ENCODE measurements at regions not wholly inside any gene's neighbourhood (a gene's known extent, or its start where the extent isn't known, plus 50 kb on each side); places are given as distances from the start of the nearest gene placed in this dataset.

- DNase-seq (ENCODE audit: low read depth, low spot score): no peak
Observed at GRCh38 chr5:97543166-97543565, 360.1 kb upstream of the RIOK2 start.

GRCh38 chr5:97544240-97544639 is 361.2 kb upstream of the RIOK2 start:
- DNase-seq (ENCODE audit: low read depth, low spot score): no peak

- no peak for DNase-seq (ENCODE audit: low read depth, low spot score)
Observed at GRCh38 chr5:97544678-97545077, 361.6 kb upstream of the RIOK2 start.

- DNase-seq (ENCODE audit: low read depth, low spot score): no peak
Observed at GRCh38 chr5:97545446-97545845, 362.4 kb upstream of the RIOK2 start.

GRCh38 chr5:97545886-97546535 is 363.0 kb upstream of the RIOK2 start:
- DNase-seq (ENCODE audit: low read depth, low spot score): peak; percentile 26

- DNase-seq (ENCODE audit: low read depth, low spot score): no peak
Observed at GRCh38 chr5:97547430-97547829, 364.4 kb upstream of the RIOK2 start.

- peak; percentile 35 for DNase-seq (ENCODE audit: low read depth, low spot score)
Observed at GRCh38 chr5:97547999-97548738, 365.1 kb upstream of the RIOK2 start.

- no peak for DNase-seq (ENCODE audit: low read depth, low spot score)
Observed at GRCh38 chr5:97548739-97549080, 365.7 kb upstream of the RIOK2 start.

- DNase-seq (ENCODE audit: low read depth, low spot score): no peak
Observed at GRCh38 chr5:97549496-97549895, 366.4 kb upstream of the RIOK2 start.

- DNase-seq (ENCODE audit: low read depth, low spot score): peak; percentile 5
Observed at GRCh38 chr5:97550164-97550563, 367.1 kb upstream of the RIOK2 start.

GRCh38 chr5:97550818-97551217 is 367.8 kb upstream of the RIOK2 start:
- DNase-seq (ENCODE audit: low read depth, low spot score): no peak

GRCh38 chr5:97553604-97554452 is 370.8 kb upstream of the RIOK2 start:
- no peak for DNase-seq (ENCODE audit: low read depth, low spot score)

GRCh38 chr5:97554977-97555643 is 372.1 kb upstream of the RIOK2 start:
- no peak for DNase-seq (ENCODE audit: low read depth, low spot score)

GRCh38 chr5:97555644-97555981 is 372.6 kb upstream of the RIOK2 start:
- no peak for DNase-seq (ENCODE audit: low read depth, low spot score)

- no peak for DNase-seq (ENCODE audit: low read depth, low spot score)
Observed at GRCh38 chr5:97559827-97560598, 377.0 kb upstream of the RIOK2 start.

GRCh38 chr5:97560599-97560993 is 377.5 kb upstream of the RIOK2 start:
- no peak for DNase-seq (ENCODE audit: low read depth, low spot score)

- DNase-seq (ENCODE audit: low read depth, low spot score): no peak
Observed at GRCh38 chr5:97563050-97563657, 380.1 kb upstream of the RIOK2 start.

- no peak for DNase-seq (ENCODE audit: low read depth, low spot score)
Observed at GRCh38 chr5:97568382-97568781, 385.3 kb upstream of the RIOK2 start.

- DNase-seq (ENCODE audit: low read depth, low spot score): no peak
Observed at GRCh38 chr5:97570242-97570641, 387.2 kb upstream of the RIOK2 start.

GRCh38 chr5:97575322-97575721 is 392.3 kb upstream of the RIOK2 start:
- DNase-seq (ENCODE audit: low read depth, low spot score): no peak

- no peak for DNase-seq (ENCODE audit: low read depth, low spot score)
Observed at GRCh38 chr5:97576956-97577355, 393.9 kb upstream of the RIOK2 start.

Measured in pulmonary artery endothelial cell (primary cell).